ENCODE measurements at regions not wholly inside any gene's neighbourhood (a gene's known extent, or its start where the extent isn't known, plus 50 kb on each side); places are given as distances from the start of the nearest gene placed in this dataset.

- TF ChIP-seq POLR2A (IDR thresholded peaks at IDR 0.05; ENCODE audit: low read length) = no peak
- TF ChIP-seq GATA1 (IDR thresholded peaks at IDR 0.05; ENCODE audit: low read depth, low read length) = no peak
Observed at GRCh38 chr15:69854001-69854400, 243.7 kb downstream of the TLE3 start.
